HTR-8/SVneo (cell line): ENCODE measurements at regions not wholly inside any gene's neighbourhood (a gene's known extent, or its start where the extent isn't known, plus 50 kb on each side); places are given as distances from the start of the nearest gene placed in this dataset.
"Not testable (repeated sequence)": the region's sequence is repeated elsewhere in the genome, so short reads cannot be mapped to it uniquely, and the experiment has no call there.

Experiments
- DNase-seq: peaks from one replicate; pipeline ENCODE4 v3.0.0; 2011; ENCODE audit warnings: low spot score, mixed read lengths; ENCODE audit not compliant: insufficient read length
- FAIRE-seq: peaks from 2 replicates; lab custom pipeline; 2011; peaks lifted over from hg19 to GRCh38; lab: Jason Lieb, UNC

GRCh38 chr21:14058566-14058965 lies 152.2 kb downstream of the LIPI start:
- no peak for DNase-seq
- FAIRE-seq: no peak

DNA sequence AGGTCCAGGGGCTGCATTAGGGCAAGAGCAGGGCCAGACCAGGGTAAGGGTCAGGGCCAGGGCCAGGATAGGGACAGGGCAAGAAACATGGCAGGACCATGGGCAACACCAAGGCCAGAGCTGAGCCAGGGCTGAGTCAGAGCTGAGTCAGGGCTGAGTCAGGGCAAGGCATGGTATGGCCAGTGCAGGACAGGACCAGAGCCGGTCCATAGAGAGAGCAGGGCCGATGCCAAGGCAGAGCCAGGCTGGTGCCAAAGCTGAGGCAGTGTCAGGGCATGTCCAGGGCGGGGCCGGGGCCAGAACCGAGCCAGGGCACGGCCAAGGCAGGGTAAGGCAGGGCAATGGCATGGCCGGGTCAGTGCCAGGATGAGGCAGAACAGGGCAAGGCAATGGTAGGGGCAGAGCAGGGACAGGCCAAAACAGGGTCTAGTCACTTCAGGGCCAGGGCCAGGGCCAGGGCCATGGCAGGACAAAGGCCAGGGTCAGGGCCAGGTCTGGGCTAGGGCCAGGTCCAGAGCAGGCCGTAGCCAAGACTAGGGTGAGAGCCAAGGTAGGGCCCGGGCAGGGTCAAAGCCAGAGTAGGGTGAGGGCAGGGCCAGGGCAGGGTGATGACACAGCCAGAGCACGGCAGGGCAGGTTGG lies 152.8 kb downstream of the LIPI start:
- peak; percentile 81 for FAIRE-seq
- DNase-seq: not testable (repeated sequence)

- FAIRE-seq: no peak
These were observed 153.4 kb downstream of the LIPI start for GRCh38 chr21:14057313-14057712.

DNA sequence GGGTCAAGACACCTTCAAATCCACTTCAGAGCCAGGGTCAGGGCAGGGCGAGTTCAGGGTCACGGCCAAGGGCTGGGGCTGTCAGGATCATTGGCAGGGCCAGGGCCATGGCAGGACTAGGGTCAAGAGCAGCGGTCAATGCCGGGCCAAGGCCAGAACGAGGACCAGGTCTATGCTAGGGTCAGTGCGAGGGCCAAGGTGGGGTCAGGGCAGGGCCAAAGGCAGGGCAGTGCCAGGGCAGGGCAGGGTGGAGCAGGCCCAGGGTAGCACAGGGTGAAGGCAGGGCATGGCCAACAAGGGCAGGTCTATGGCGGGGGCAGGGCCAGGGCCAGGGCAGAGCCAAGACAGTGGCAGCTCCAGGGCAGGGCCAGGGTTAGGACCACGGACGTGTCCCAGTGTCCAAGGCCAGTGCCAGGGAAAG lies 154.0 kb downstream of the LIPI start:
- DNase-seq: no peak
- FAIRE-seq: no peak

More at GRCh38 chr21:14057313-14057712, 153.4 kb downstream of the LIPI start:
- no peak for DNase-seq

DNA sequence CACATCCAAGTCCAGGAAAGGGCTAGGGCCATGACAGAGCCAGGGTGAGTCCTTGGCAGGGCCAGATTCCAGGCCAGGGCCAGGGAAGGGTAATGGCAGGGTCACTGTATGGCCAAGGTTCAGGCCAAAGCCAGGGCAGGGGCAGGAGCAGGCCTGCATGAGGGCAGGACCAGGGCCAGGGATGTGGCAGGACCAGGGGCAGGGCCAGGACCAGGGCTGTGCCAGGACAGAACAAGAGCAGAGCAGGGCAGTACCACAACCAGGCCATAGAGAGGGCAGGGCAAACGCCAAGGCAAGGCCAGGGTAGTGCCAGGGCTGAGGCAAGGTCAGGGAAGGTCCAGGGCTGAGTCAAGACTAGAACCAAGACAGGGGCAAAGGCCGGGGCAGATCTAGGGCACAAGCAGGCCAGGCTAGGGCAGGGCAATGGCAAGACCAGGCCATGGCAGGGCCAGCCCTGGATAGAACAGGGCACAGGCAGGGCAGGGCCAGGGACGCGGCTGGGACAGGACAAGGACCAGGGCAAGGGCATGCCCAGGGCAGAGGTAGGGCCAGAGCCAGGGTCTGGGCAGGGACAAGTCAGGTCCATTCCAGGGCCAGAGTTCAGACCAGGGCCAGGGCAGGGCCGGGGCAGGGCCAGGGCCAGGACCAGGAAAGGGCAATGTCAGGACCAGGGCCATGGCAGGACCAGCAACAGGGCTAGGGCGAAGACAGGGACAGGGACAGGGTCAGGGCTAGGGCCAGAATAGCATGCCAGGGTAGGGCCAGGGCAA lies 154.8 kb downstream of the LIPI start:
- FAIRE-seq: peak; percentile 42
- not testable (repeated sequence) for DNase-seq

DNA sequence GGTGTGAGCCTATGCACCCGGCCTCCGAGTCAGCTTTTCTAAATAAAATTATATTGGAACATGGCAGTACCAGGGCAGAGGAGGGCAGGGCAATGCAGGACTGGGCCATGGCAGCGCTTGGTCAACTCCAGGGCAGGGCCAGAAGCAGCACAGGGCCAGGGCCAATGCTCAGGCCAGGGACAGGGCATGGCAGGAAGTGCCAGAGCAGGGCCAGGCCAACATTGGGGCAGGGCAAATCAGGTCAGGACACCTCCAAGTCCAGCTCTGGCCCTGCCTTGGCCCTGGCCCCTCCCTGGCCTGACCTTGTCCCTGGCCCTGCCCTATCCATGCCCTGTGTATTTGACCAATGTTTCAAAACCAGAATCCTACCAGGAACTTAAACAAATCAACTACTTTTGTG lies 156.1 kb downstream of the LIPI start:
- no peak for DNase-seq
- FAIRE-seq: no peak

DNA sequence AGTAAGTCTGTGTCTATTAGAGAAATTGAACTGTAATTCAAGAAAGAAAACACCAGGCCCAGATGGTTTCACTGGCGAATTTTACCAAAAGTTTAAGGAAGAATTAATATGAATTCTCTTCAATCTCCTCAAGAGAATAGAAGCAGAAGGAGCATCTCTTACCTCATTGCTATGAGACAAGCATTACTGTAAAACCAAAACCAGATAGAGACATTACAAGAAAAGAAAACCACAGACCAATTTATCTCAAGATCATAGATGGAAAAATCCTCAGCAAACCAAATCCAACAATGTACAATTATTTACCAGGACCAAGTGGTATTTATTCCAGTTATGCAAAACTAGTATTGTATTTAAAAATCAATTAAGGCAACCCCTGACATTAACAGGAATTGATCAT lies 160.6 kb downstream of the LIPI start:
- FAIRE-seq (no peak), DNase-seq (no peak)

GRCh38 chr21:14046401-14046800 lies 164.4 kb downstream of the LIPI start:
- FAIRE-seq (no peak), DNase-seq (no peak)

DNA sequence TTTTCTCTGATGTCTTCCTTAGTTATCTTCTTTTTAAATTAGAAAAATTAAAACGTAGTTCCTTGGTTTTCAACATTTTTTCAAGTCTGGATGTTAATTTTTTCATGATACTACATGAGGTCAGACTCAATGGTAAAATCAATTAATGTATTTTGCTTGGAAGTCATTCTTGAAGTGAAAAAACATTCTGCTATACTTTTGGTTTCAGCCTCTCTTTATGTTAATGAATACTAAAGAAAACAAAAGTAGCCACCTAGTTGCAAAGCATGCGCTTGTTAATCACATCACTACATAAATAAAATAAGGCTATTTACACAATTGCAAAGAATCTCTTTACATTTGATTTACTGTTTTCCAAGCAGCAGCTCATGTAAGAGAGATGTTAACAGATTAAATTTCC lies 170.4 kb downstream of the LIPI start:
- no peak for FAIRE-seq

DNA sequence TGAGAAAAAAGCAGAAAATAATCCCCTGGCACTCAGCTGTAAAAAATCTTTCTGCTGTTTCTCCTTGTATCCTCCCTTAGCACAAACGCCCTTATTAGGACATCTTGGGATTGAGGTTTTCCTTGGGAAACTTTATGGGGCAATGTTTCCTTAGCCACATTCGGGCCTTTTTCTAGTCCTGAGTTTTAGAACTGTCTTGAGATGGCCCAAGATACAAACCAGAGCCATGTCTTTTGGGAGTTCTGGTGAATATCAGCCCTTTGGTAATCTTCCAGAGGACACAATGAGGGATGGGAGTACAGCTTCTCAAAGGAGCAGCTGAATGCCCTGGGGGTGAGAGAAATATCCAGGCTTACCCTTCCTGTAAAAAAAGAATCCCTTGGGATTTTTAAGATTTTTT lies 182.1 kb downstream of the LIPI start:
- FAIRE-seq, DNase-seq: not testable (repeated sequence)

More for the DNA sequence above, 170.4 kb downstream of the LIPI start:
- DNase-seq: no peak

DNA sequence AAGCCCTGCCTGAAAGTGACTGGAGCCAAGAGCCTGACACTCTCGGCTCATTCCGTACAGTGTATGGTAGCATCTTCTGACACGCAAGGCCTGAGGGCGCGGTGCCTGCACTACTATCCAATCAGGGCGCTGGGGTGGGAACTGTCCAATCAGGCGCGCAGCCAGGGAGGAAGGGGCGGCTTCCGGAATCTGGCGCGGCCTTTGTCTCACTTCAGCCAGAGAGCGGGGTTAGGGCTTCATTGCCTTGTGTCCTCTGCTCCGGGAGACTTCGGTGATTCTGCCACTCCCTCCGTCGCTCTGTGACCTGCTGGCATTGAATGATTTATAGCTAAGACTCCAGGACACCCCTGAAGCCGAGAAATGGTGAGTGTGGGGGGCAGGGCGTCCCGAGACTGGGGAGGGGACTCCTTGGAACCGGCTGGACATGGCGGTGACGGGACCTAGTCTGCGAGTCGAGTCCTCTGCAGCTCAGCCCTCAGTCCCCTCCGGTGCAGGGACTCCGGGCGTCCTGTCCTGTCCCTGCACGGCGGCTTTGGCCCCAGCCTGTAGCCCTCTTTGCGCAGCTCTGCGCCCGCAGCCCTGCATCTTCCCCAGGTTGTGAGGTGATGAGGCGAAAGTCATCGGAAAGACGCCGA lies 183.4 kb downstream of the LIPI start:
- DNase-seq: peak; percentile 65
- peak; percentile 97 for FAIRE-seq

DNA sequence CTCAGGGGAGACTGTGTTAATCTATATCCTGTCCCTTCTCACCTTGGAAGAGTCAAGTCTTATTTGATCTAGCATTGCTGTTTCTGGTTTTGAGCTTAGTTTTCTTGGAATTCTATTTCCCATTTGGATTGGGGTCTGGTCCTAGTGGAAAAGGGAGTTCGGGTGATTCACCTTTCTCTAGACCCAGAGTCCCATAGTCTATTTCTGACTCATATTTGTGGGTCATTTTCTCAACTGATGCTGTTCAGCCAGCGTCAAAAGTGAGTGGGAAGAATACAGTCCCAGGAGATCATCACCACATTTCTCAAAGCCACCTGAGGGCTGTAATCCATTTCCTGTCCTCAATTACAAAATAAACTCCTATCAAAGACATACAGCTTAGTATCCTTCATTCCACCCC lies 190.6 kb downstream of the LIPI start:
- not testable (repeated sequence) for DNase-seq, FAIRE-seq

- DNase-seq, FAIRE-seq: not testable (repeated sequence)
These were observed 194.9 kb downstream of the LIPI start for GRCh38 chr21:14015841-14016240.

- peak; percentile 42 for FAIRE-seq
- not testable (repeated sequence) for DNase-seq
These were observed 196.9 kb downstream of the LIPI start for GRCh38 chr21:14013623-14014498.

DNA sequence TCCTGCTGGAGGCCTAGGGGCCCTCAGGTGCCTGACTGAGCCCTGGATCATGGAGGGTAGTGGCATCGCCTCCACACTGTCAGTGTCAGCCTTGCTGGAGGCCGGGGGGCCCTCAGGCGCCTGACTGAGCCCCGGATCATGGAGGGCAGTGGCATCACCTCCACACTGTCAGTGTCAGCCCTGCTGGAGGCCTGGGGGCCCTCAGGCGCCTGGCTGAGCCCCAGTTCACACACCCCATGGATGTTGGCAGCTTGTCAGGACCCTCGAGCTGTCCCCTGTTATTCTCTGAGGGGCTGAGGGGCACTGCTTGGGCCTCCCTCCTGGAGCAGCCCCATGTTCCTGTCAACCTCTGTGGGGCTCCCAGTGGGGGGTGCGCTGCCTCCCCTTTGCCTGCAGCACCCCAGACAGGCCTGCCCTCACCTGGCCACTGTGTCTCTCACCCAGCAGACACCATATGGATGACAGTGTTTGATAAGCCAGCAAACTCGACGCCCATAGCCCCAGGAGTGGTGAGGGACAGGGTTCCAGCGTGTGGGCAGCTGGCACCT lies 197.6 kb downstream of the LIPI start:
- FAIRE-seq: no peak

DNA sequence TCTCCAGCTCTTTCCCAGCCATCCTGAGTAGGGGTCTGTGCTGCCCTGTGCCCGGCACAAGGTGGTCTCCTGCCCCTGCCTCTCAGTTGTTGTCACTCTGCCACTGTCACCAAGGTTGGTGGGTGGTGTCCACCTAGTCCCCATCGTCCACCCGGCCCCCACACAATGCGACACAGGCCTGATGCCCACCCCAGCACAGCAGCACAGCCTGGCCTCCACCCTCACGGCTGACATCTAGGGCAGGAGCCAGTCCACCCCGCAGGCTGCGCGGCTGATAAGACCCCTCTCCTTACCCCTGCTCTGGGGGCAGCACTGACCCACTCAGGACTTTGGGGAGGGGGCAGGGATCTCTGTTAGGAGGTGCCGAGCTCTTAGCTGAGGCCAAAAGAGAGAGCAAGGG lies 198.3 kb downstream of the LIPI start:
- peak; percentile 40 for FAIRE-seq
- no peak for DNase-seq

More for the DNA sequence above, 197.6 kb downstream of the LIPI start:
- DNase-seq: no peak

DNA sequence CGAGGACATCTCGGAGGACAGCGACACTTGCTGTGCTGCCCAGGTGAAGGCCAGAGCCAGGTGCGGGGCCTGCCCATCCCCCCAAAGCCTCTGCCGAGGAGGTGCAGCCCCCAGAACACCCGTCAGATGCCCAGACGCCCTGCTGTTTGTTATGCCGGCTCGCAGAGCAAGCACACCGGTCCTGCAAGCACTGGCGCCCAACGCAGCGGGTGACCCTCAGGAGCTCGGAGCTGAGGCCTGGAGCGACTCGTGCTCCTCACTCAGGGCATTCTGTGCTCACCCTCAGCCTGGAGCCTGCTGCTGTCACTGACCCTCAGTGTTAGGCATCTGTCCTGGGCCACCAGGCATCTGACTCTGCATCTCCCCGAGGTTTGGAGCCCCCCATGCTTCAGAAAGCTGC lies 199.0 kb downstream of the LIPI start:
- peak; percentile 44 for FAIRE-seq
- not testable (repeated sequence) for DNase-seq

GRCh38 chr21:14011149-14011548 lies 199.6 kb downstream of the LIPI start:
- FAIRE-seq, DNase-seq: not testable (repeated sequence)

DNA sequence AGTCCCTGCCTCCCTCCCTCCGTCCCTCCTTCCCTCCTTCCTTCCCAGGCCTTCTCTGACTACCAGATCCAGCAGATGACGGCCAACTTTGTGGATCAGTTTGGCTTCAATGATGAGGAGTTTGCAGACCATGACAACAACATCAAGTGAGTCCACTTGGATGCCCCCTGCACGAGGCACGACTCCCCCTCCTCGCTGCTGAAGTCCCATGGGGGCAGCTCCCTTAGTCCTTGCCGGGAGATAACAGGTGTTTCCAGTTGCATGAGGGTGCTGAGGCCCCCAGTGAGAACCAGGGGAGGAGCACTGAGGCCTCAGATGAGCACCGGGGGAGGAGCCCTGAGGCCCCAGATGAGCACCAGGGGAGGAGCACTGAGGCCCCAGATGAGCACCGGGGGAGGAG lies 200.0 kb downstream of the LIPI start:
- no peak for FAIRE-seq

GRCh38 chr21:14009990-14010389 lies 200.8 kb downstream of the LIPI start:
- DNase-seq: not testable (repeated sequence)
- FAIRE-seq: peak; percentile 20

More for the DNA sequence above, 200.0 kb downstream of the LIPI start:
- DNase-seq: no peak
